HG03060 (cell line): ENCODE measurements at regions not wholly inside any gene's neighbourhood (a gene's known extent, or its start where the extent isn't known, plus 50 kb on each side); places are given as distances from the start of the nearest gene placed in this dataset.
"Not testable (repeated sequence)": the region's sequence is repeated elsewhere in the genome, so short reads cannot be mapped to it uniquely, and the experiment has no call there.

ENCODE experiments used
- ATAC-seq: cut with Tn5 transposase; IDR thresholded peaks from one replicate; pipeline ENCODE4 v1.9.1; 2021; ENCODE audit warnings: low read depth, moderate number of reproducible peaks; ENCODE audit not compliant: unreplicated experiment

GRCh38 chr13:78540058-78540457, 63.3 kb downstream of the POU4F1 start:
- ATAC-seq = no peak

- not testable (repeated sequence) for ATAC-seq
Measured at GRCh38 chr13:78526044-78526443, 77.3 kb downstream of the POU4F1 start.

DNA sequence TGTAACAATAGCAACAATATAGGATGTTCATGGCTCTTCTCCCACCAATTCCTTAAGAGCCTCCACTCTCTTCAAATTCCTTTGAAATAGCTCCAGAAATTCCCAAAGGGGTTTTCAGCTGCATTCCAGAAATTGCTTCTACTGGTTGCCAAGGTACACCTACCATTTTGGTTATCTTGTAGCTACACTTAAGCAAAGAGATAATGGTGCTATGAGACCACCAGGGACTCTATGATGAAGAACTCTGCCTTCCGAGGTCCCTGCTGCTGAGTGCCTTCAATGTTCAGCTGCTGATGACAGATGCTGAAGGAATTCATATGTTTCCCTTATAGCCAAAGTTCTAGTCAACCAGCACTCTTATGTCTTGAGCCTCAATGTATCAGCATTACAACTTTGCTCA, 78.4 kb downstream of the POU4F1 start:
- no peak for ATAC-seq

DNA sequence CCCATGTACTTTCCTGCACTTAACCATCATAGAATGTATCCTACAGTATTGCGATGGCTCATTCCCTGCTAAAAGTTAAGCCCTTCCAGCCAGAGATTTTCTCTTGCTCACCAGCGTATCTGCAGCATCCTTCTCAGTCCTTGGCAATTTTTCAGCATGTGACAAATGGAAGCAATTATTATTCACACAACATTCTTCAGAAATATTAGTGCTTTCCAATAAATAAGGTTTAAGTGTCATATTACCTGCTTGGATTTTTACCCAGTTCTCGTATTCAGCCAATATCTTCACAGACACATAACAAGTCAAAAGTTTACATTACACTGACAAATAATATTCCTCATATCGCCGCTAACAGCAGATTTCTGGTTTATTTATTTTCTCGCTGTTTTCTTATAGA, 82.3 kb downstream of the POU4F1 start:
- no peak for ATAC-seq

GRCh38 chr13:78520425-78520824, 82.9 kb downstream of the POU4F1 start:
- no peak for ATAC-seq

DNA sequence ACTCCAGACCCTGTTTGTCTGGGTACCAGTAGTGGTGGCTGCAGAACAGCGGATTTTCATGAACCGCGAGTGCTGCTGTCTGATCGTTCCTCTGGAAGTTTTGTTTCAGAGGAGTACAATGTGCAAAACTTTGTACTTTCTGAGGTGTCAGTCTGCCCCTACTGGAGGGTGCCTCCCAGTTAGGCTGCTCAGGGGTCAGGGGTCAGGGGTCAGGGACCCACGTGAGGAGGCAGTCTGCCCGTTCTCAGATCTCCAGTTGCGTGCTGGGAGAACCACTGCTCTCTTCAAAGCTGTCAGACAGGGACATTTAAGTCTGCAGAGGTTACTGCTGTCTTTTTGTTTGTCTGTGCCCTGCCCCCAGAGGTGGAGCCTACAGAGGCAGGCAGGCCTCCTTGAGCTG, 84.9 kb downstream of the POU4F1 start:
- ATAC-seq = not testable (repeated sequence)

DNA sequence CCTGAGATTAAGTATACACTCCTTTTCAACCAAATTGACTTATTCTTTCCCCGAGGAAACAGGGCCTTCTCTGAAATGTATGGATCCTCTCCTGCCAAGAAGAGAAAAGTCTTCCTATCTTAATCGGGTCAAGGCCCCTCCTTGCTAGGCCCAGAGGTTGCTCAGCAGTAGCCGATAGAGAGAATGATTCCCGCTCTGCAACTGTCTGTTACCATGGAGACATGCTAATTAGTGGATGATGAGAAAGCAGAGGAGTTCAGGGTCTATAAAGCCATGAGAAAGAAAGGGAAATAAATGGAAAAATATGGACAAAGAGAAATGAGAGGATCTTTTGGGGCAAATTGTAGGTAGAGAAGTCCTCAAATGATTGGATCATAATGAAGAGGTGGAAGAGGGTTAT, 103.5 kb downstream of the POU4F1 start:
- ATAC-seq = no peak

GRCh38 chr13:78497702-78498355, 105.5 kb downstream of the POU4F1 start:
- ATAC-seq = no peak

- ATAC-seq = no peak
Measured at GRCh38 chr13:78491978-78492377, 111.4 kb downstream of the POU4F1 start.

DNA sequence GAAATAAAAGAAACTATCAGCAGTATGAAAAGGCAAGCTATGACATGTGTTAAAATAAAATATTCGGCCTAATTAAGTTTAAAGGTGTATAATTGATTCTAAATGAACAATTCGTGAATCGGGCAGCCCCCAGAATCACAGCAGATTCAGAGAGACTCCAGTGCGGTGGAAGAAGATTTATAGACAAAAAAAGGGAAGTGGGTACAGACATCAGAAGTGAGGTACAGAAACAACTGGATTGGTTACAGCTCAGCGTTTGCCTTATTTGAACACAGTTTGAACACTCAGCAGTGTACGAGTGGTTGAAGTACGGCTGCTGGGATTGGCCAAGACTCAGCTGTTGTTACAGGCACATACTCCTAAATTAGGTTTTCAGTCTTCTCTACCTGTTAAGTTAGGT, 113.1 kb downstream of the POU4F1 start:
- not testable (repeated sequence) for ATAC-seq

- no peak for ATAC-seq
Measured at GRCh38 chr13:78487707-78488106, 115.6 kb downstream of the POU4F1 start.

GRCh38 chr13:78485803-78486202, 117.5 kb downstream of the POU4F1 start:
- ATAC-seq = no peak

GRCh38 chr13:78478183-78478582, 125.2 kb downstream of the POU4F1 start:
- no peak for ATAC-seq

- no peak for ATAC-seq
Measured at GRCh38 chr13:78476910-78477309, 126.4 kb downstream of the POU4F1 start.

DNA sequence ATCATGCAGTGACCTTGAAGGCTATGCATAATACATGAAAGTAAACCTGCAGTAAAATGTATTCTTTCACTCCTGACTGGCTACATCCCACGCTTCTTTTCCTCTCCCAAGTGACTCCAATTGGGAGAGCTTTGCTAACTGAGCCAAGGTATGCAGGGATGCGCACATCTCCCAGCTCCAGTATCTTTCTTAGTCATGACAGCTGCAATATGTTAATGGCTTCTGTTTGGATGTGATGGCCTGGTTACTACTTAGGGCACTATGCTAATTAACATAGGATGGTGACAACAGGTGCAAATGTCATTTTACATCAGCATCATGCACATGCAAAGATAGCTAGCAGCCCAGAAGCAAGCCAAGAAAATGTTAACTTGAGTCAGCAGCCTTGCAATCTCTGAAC, 134.7 kb downstream of the POU4F1 start:
- ATAC-seq = no peak

DNA sequence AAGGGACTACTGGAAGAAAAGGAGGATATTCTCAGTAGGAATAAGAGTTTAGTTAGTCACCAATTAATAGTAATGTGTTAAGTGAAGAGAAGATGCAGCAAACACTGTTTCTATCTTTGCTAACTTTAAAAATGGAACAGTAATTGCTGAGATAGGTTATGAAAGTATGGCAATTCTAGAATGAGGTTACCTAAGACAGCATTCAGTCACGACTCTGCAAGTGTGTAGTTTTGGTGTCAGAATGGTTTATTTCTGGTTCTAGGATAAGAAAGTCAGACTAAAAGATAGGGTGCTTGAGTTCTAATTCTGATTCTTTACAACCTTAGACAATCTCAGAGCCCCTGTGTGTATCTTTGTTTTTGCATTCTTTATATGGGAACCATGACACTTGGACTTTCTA, 138.1 kb downstream of the POU4F1 start:
- ATAC-seq = no peak

GRCh38 chr13:78460176-78460575, 143.2 kb downstream of the POU4F1 start:
- no peak for ATAC-seq

- no peak for ATAC-seq
Measured at GRCh38 chr13:78443839-78444238, 159.5 kb downstream of the POU4F1 start.

DNA sequence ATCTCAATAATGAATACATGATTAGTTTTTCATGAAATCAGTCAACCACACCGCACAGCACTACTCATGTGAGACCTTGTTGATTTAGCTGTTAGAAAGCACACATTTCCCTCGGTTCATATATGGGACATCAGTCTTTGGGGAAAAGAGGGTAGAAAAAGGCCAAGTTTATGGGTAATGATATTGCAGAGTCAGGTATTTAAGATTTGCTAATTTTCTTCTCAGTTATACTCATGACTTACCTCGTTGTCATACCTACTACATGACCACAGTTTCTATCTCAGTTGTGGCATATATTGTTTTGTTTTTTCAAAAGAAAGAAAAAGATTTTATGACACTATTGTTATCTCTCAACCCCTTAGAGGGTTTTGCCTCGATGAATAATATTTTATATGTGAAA, 165.6 kb downstream of the POU4F1 start:
- ATAC-seq = no peak

- ATAC-seq = no peak
Measured at GRCh38 chr13:78436311-78436710, 167.0 kb downstream of the POU4F1 start.

DNA sequence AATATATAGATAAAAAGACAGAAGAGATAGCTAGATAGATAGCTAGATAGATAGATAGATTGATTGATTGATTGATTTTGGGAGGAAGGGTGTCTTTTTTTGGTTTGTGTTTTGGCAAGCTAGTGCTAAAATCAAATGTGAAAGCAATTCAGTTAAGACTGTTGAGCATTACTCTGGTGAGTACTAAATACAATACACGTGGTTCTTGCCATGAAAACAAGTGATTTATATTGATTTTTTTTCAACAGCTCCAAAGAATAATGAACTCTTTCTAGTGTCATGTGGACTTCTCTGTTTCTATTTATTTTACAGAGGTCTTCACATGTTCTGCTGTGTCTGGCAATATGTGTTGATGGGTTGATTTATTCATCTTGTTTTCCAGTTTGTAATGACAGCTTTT, 172.0 kb downstream of the POU4F1 start:
- no peak for ATAC-seq

- no peak for ATAC-seq
Measured at GRCh38 chr13:78430811-78431210, 172.5 kb downstream of the POU4F1 start.
